ENCODE measurements at regions not wholly inside any gene's neighbourhood (a gene's known extent, or its start where the extent isn't known, plus 50 kb on each side); places are given as distances from the start of the nearest gene placed in this dataset.

GRCh38 chr20:60906555-60906954 is 345.5 kb upstream of the CDH4 start:
- no peaks in the 10 kb centered on the region for H3K4me1 ChIP-seq (ENCODE audit: control insufficient read depth, insufficient read depth, low read length)
- TF ChIP-seq ZBTB21 (tag by site-specific recombination; IDR thresholded peaks at IDR 0.05) (peak; percentile 88), ZNF473 (tag by site-specific recombination; IDR thresholded peaks at IDR 0.05) (peak; percentile 39; the same call in 1 of the 2 replicates), KLF16 (tag by site-specific recombination; IDR thresholded peaks at IDR 0.05) (0 out of 2 replicates have a peak, but pooled peaks have one; percentile 26), TRIM28 (IDR thresholded peaks at IDR 0.05; ENCODE audit: borderline replicate concordance, low read length) (no peak), ZNF791 (tag by site-specific recombination; IDR thresholded peaks at IDR 0.05) (0 out of 2 replicates have a peak, but pooled peaks have one; percentile 53), ZNF513 (tag by site-specific recombination; IDR thresholded peaks at IDR 0.05) (peak; percentile 94), ZNF777 (tag by site-specific recombination; IDR thresholded peaks at IDR 0.05; ENCODE audit: borderline replicate concordance) (no peak), ATF2 (tag by site-specific recombination; IDR thresholded peaks at IDR 0.05; ENCODE audit: low read depth) (peak; percentile 71)
- TF ChIP-seq, protein P1, sequence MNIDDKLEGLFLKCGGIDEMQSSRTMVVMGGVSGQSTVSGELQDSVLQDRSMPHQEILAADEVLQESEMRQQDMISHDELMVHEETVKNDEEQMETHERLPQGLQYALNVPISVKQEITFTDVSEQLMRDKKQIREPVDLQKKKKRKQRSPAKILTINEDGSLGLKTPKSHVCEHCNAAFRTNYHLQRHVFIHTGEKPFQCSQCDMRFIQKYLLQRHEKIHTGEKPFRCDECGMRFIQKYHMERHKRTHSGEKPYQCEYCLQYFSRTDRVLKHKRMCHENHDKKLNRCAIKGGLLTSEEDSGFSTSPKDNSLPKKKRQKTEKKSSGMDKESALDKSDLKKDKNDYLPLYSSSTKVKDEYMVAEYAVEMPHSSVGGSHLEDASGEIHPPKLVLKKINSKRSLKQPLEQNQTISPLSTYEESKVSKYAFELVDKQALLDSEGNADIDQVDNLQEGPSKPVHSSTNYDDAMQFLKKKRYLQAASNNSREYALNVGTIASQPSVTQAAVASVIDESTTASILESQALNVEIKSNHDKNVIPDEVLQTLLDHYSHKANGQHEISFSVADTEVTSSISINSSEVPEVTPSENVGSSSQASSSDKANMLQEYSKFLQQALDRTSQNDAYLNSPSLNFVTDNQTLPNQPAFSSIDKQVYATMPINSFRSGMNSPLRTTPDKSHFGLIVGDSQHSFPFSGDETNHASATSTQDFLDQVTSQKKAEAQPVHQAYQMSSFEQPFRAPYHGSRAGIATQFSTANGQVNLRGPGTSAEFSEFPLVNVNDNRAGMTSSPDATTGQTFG (tag by site-specific recombination; IDR thresholded peaks at IDR 0.05; ENCODE audit: borderline replicate concordance) = peak; percentile 95
- H3K27ac ChIP-seq (ENCODE audit: extremely low read depth, low read depth, low read length) = no peak overlapping the region
- no peaks in the 10 kb centered on the region for H3K36me3 ChIP-seq (ENCODE audit: control insufficient read depth in 2 of 2, insufficient read depth in 1 of 2, low read length in 2 of 2)
- no peaks in the 10 kb centered on the region for H3K9me3 ChIP-seq (ENCODE audit: control insufficient read depth, insufficient read depth, low read depth, low read length)
- CTCF ChIA-PET = no interaction called here
- POLR2A ChIA-PET = no interaction called here
- no peak overlapping the region for H3K4me3 ChIP-seq (ENCODE audit: low read depth, low read length)

GRCh38 chr20:60913298-60913697 is 338.8 kb upstream of the CDH4 start:
- ChIA-PET POLR2A (no interaction called here), CTCF (interaction anchor here (0.8 kb wide), 1 partner anchor 1064 kb away, joined by 3 read pairs; no protein-coding TSS in a partner anchor)
- Histone ChIP-seq H3K4me3 (ENCODE audit: low read depth, low read length) (no peak overlapping the region), H3K9me3 (ENCODE audit: control insufficient read depth, insufficient read depth, low read depth, low read length) (no peaks in the 10 kb centered on the region), H3K27ac (ENCODE audit: extremely low read depth, low read depth, low read length) (no peak overlapping the region), H3K4me1 (ENCODE audit: control insufficient read depth, insufficient read depth, low read length) (no peaks in the 10 kb centered on the region), H3K36me3 (ENCODE audit: control insufficient read depth in 2 of 2, insufficient read depth in 1 of 2, low read length in 2 of 2) (no peaks in the 10 kb centered on the region)
- TF ChIP-seq ZNF24 (tag by site-specific recombination; IDR thresholded peaks at IDR 0.05) (no peak), ZNF202 (tag by site-specific recombination; IDR thresholded peaks at IDR 0.05; ENCODE audit: borderline replicate concordance) (no peak), PBX3 (CRISPR knock-in tag; IDR thresholded peaks at IDR 0.05) (no peak), ZNF530 (tag by site-specific recombination; IDR thresholded peaks at IDR 0.05; ENCODE audit: low read depth) (no peak), ZNF423 (tag by site-specific recombination; IDR thresholded peaks at IDR 0.05) (no peak), ZNF510 (tag by site-specific recombination; IDR thresholded peaks at IDR 0.05; ENCODE audit: insufficient replicate concordance) (no peak), ZNF621 (tag by site-specific recombination; IDR thresholded peaks at IDR 0.05) (no peak), ZNF274 (IDR thresholded peaks at IDR 0.05; ENCODE audit: low read length) (no peak), ZNF274 (tag by site-specific recombination; IDR thresholded peaks at IDR 0.05; ENCODE audit: borderline replicate concordance) (no peak), ZBTB20 (tag by site-specific recombination; IDR thresholded peaks at IDR 0.05) (no peak), ZNF18 (tag by site-specific recombination; IDR thresholded peaks at IDR 0.05) (no peak), ZNF670 (tag by site-specific recombination; IDR thresholded peaks at IDR 0.05; ENCODE audit: low read depth) (no peak), ZNF701 (tag by site-specific recombination; IDR thresholded peaks at IDR 0.05) (no peak), ZNF341 (tag by site-specific recombination; IDR thresholded peaks at IDR 0.05; ENCODE audit: low read depth) (no peak), ZNF610 (tag by site-specific recombination; IDR thresholded peaks at IDR 0.05; ENCODE audit: borderline replicate concordance) (no peak), ZNF791 (tag by site-specific recombination; IDR thresholded peaks at IDR 0.05) (no peak), ZNF146 (tag by site-specific recombination; IDR thresholded peaks at IDR 0.05) (no peak), ZSCAN30 (tag by site-specific recombination; IDR thresholded peaks at IDR 0.05) (no peak), SALL2 (tag by site-specific recombination; IDR thresholded peaks at IDR 0.05; ENCODE audit: borderline replicate concordance) (no peak), ZNF16 (tag by site-specific recombination; IDR thresholded peaks at IDR 0.05; ENCODE audit: low read depth) (no peak), ZNF302 (tag by site-specific recombination; IDR thresholded peaks at IDR 0.05; ENCODE audit: low read depth) (no peak)

Measured in HEK293 (cell line).